Globus pallidus (tissue), 1 donor: ENCODE measurements at regions not wholly inside any gene's neighbourhood (a gene's known extent, or its start where the extent isn't known, plus 50 kb on each side); places are given as distances from the start of the nearest gene placed in this dataset.
A peak's percentile ranks its signal among the peaks of the same experiment; 100 is the strongest.

Experiments
- DNase-seq: peaks from one replicate; pipeline ENCODE4 v3.0.0-alpha.2; 2015; ENCODE audit warnings: low spot score

GRCh38 chr7:115883629-115884028, 146.9 kb downstream of the TFEC start:
- no peak for DNase-seq

GRCh38 chr7:115881476-115881875, 149.1 kb downstream of the TFEC start:
- no peak for DNase-seq

GRCh38 chr7:115879171-115879570, 151.4 kb downstream of the TFEC start:
- DNase-seq: no peak

- DNase-seq: no peak
Observed at GRCh38 chr7:115869801-115870200, 160.8 kb downstream of the TFEC start.

GRCh38 chr7:115869190-115869589, 161.4 kb downstream of the TFEC start:
- DNase-seq: no peak

- DNase-seq: no peak
Observed at GRCh38 chr7:115868369-115868768, 162.2 kb downstream of the TFEC start.

- peak; percentile 6 for DNase-seq
Observed at GRCh38 chr7:115864082-115864481, 166.5 kb downstream of the TFEC start.

- DNase-seq: peak; percentile 18
Observed at GRCh38 chr7:115851291-115851690, 179.3 kb downstream of the TFEC start.

GRCh38 chr7:115850774-115851173, 179.8 kb downstream of the TFEC start:
- DNase-seq: no peak

- DNase-seq: no peak
Observed at GRCh38 chr7:115844857-115845256, 185.7 kb downstream of the TFEC start.

- no peak for DNase-seq
Observed at GRCh38 chr7:115840702-115841101, 189.9 kb downstream of the TFEC start.

- DNase-seq: no peak
Observed at GRCh38 chr7:115838829-115839228, 191.7 kb downstream of the TFEC start.

- DNase-seq: no peak
Observed at GRCh38 chr7:115831371-115831770, 199.2 kb downstream of the TFEC start.

GRCh38 chr7:115827305-115828045, 203.1 kb downstream of the TFEC start:
- DNase-seq: no peak

- DNase-seq: no peak
Observed at GRCh38 chr7:115825456-115826115, 205.0 kb downstream of the TFEC start.

GRCh38 chr7:115822801-115823200, 207.8 kb downstream of the TFEC start:
- DNase-seq: no peak

GRCh38 chr7:115822380-115822779, 208.2 kb downstream of the TFEC start:
- DNase-seq: no peak

GRCh38 chr7:115816318-115816974, 214.1 kb downstream of the TFEC start:
- DNase-seq: no peak

GRCh38 chr7:115812794-115813193, 217.8 kb downstream of the TFEC start:
- no peak for DNase-seq

GRCh38 chr7:115805458-115805857, 225.1 kb downstream of the TFEC start:
- DNase-seq: no peak

- DNase-seq: no peak
Observed at GRCh38 chr7:115802415-115802814, 228.1 kb downstream of the TFEC start.

GRCh38 chr7:115799430-115799829, 231.1 kb downstream of the TFEC start:
- DNase-seq: no peak
